NCI-H1417 treated with DMSO at 0.1 percent for 48 hours (cell line): ENCODE measurements at regions not wholly inside any gene's neighbourhood (a gene's known extent, or its start where the extent isn't known, plus 50 kb on each side); places are given as distances from the start of the nearest gene placed in this dataset.
"Not testable (repeated sequence)": the region's sequence is repeated elsewhere in the genome, so short reads cannot be mapped to it uniquely, and the experiment has no call there.

ENCODE experiments used
- DNase-seq: peaks from one replicate; lab custom pipeline; 2025; lab: John Stamatoyannopoulos, UW

- DNase-seq, result no peak
These were observed 227.7 kb downstream of the VAPA start for GRCh38 chr18:10141559-10141958.

GRCh38 chr18:10142056-10142455 is 228.2 kb downstream of the VAPA start:
- DNase-seq, result no peak

GRCh38 chr18:10142496-10143160 is 228.8 kb downstream of the VAPA start:
- no peak for DNase-seq

GRCh38 chr18:10143596-10143995 is 229.8 kb downstream of the VAPA start:
- no peak for DNase-seq

- DNase-seq, result no peak
These were observed 231.7 kb downstream of the VAPA start for GRCh38 chr18:10145546-10145945.

- DNase-seq, result no peak
These were observed 233.4 kb downstream of the VAPA start for GRCh38 chr18:10147226-10147625.

GRCh38 chr18:10147752-10148151 is 233.9 kb downstream of the VAPA start:
- DNase-seq, result no peak

- no peak for DNase-seq
These were observed 234.5 kb downstream of the VAPA start for GRCh38 chr18:10148189-10148929.

GRCh38 chr18:10149768-10150556 is 236.1 kb downstream of the VAPA start:
- no peak for DNase-seq

- not testable (repeated sequence) for DNase-seq
These were observed 236.8 kb downstream of the VAPA start for GRCh38 chr18:10150576-10150975.

- DNase-seq, result no peak
These were observed 238.7 kb downstream of the VAPA start for GRCh38 chr18:10152475-10152874.

GRCh38 chr18:10153924-10154752 is 240.3 kb downstream of the VAPA start:
- DNase-seq, result no peak

- DNase-seq, result no peak
These were observed 243.9 kb downstream of the VAPA start for GRCh38 chr18:10157706-10158105.

- no peak for DNase-seq
These were observed 246.4 kb downstream of the VAPA start for GRCh38 chr18:10160251-10160650.

GRCh38 chr18:10161315-10161714 is 247.5 kb downstream of the VAPA start:
- DNase-seq, result no peak

- DNase-seq, result no peak
These were observed 248.5 kb downstream of the VAPA start for GRCh38 chr18:10162340-10162739.

- no peak for DNase-seq
These were observed 250.7 kb downstream of the VAPA start for GRCh38 chr18:10164271-10165071.

- DNase-seq, result no peak
These were observed 252.5 kb downstream of the VAPA start for GRCh38 chr18:10166164-10166807.

- no peak for DNase-seq
These were observed 253.9 kb downstream of the VAPA start for GRCh38 chr18:10167759-10168158.

- DNase-seq, result no peak
These were observed 254.7 kb downstream of the VAPA start for GRCh38 chr18:10168477-10168876.
